SK-N-SH (cell line): ENCODE measurements at regions not wholly inside any gene's neighbourhood (a gene's known extent, or its start where the extent isn't known, plus 50 kb on each side); places are given as distances from the start of the nearest gene placed in this dataset.

Source experiments
- CTCF ChIA-PET: fragments of 300-600, 350-600 bp; formaldehyde crosslinking; extraction: SDS; loops from one replicate; lab custom pipeline; 2021; lab: Yijun Ruan, JAX
- POLR2A ChIA-PET: fragments of 350-600 bp; sonication (Branson Sonifier 250); formaldehyde crosslinking; extraction: SDS; loops from one replicate; lab custom pipeline; 2020; ENCODE audit warnings: antibody characterized with exemption, inconsistent platforms; lab: Yijun Ruan, JAX
- DNase-seq: peaks from one replicate; pipeline ENCODE4 v3.0.0; 2012
- H2AFZ ChIP-seq: fragments of 200-600 bp; sonication (generic); 2 replicates; pipeline ENCODE4 v1.8.1; 2016; ENCODE audit warnings: antibody characterized with exemption, mild to moderate bottlenecking, low read depth
- H3F3A ChIP-seq: fragments of 200-600 bp; sonication (generic); replicated peaks from 2 replicates; pipeline ENCODE3; 2016; ENCODE audit warnings: antibody characterized with exemption, mild to moderate bottlenecking; ENCODE audit not compliant: insufficient read depth
- H3K27ac ChIP-seq, 2 experiments: fragments of 200-500 bp in 1 of 2; fragments of 200-600 bp in 1 of 2; sonication (Bioruptor generic) in 1 of 2; sonication (generic), shearing (Covaris generic) in 1 of 2; 2 replicates each; pipeline versions ENCODE4 v1.5.1 to v1.6.1; 2014 to 2016; ENCODE audit warnings: low read depth in 2 of 2, inconsistent platforms in 1 of 2, low read length in 1 of 2, mild to moderate bottlenecking in 1 of 2, mixed read lengths in 1 of 2
- H3K27me3 ChIP-seq: fragments of 200-600 bp; sonication (generic), shearing (Covaris generic); 2 replicates; pipeline ENCODE4 v1.6.1; 2016; ENCODE audit warnings: mixed run types; ENCODE audit not compliant: insufficient read depth
- H3K36me3 ChIP-seq, 2 experiments: fragments of 200-500 bp in 1 of 2; fragments of 200-600 bp in 1 of 2; sonication (Bioruptor generic) in 1 of 2; sonication (generic) in 1 of 2; replicated peaks in 1 of 2; 2 replicates each; pipeline versions ENCODE3 to v1.5.1; 2014 to 2016; ENCODE audit warnings: low read length in 1 of 2, mild to moderate bottlenecking in 1 of 2; ENCODE audit not compliant: insufficient read depth in 2 of 2, control insufficient read depth in 1 of 2
- H3K4me1 ChIP-seq, 2 experiments: fragments of 200-500 bp in 1 of 2; fragments of 200-600 bp in 1 of 2; sonication (Bioruptor generic) in 1 of 2; sonication (generic), shearing (Covaris generic) in 1 of 2; 2 replicates each; pipeline versions ENCODE4 v1.5.1 to v1.6.1; 2014 to 2016; ENCODE audit warnings: low read depth in 1 of 2, low read length in 1 of 2, mixed run types in 1 of 2; ENCODE audit not compliant: insufficient read depth in 2 of 2, control insufficient read depth in 1 of 2
- H3K4me2 ChIP-seq: fragments of 200-600 bp; sonication (generic), shearing (Covaris generic); 2 replicates; pipeline ENCODE4 v1.6.1; 2017; ENCODE audit warnings: mixed run types
- H3K4me3 ChIP-seq, 2 experiments: fragments of 200-500 bp in 1 of 2; fragments of 200-600 bp in 1 of 2; sonication (Bioruptor generic) in 1 of 2; sonication (generic), shearing (Covaris generic) in 1 of 2; 2 replicates each; pipeline versions ENCODE4 v1.5.1 to v1.8.1; 2014 to 2016; ENCODE audit warnings: low read depth in 2 of 2, inconsistent platforms in 1 of 2, low read length in 1 of 2, mild to moderate bottlenecking in 1 of 2, mixed read lengths in 1 of 2, moderate library complexity in 1 of 2
- H3K79me2 ChIP-seq: fragments of 200-600 bp; sonication (generic); 2 replicates; pipeline ENCODE4 v1.8.1; 2017; ENCODE audit warnings: mild to moderate bottlenecking; ENCODE audit not compliant: insufficient read depth
- H3K9ac ChIP-seq: fragments of 200-600 bp; sonication (generic); 2 replicates; pipeline ENCODE4 v1.6.1; 2017; ENCODE audit warnings: mixed run types
- H3K9me2 ChIP-seq: fragments of 200-600 bp; sonication (generic); 2 replicates; pipeline ENCODE4 v1.6.1; 2017; ENCODE audit warnings: mixed run types
- H3K9me3 ChIP-seq: fragments of 200-600 bp; sonication (generic); 2 replicates; pipeline ENCODE4 v1.6.1; 2017; ENCODE audit warnings: mixed run types, mild to moderate bottlenecking, moderate library complexity
- H4K20me1 ChIP-seq: fragments of 200-600 bp; sonication (generic); 2 replicates; pipeline ENCODE4 v1.6.1; 2017; ENCODE audit warnings: mild to moderate bottlenecking, mixed run types; ENCODE audit not compliant: insufficient read depth
- CTCF ChIP-seq: fragments of 200-600 bp; sonication (generic); IDR thresholded peaks from 2 replicates; pipeline ENCODE4 v1.6.1; 2017; ENCODE audit warnings: antibody characterized with exemption, mild to moderate bottlenecking, moderate library complexity
- ELF1 ChIP-seq: IDR thresholded peaks from 2 replicates; pipeline ENCODE4 v1.4.0; 2012
- EP300 ChIP-seq, 2 experiments: IDR thresholded peaks; 2 replicates each; pipeline versions ENCODE4 v1.4.0 to v1.6.1; 2012; ENCODE audit warnings: borderline replicate concordance in 1 of 2, low read depth in 1 of 2, low read length in 1 of 2
- EZH2phosphoT487 ChIP-seq: fragments of 200-600 bp; sonication (generic); IDR thresholded peaks from 2 replicates; pipeline ENCODE4 v1.6.1; 2017; ENCODE audit warnings: low read depth, mixed run types, mild to moderate bottlenecking, antibody characterized with exemption, moderate library complexity, borderline replicate concordance
- FOXM1 ChIP-seq: IDR thresholded peaks from 2 replicates; pipeline ENCODE4 v1.4.0; 2012; ENCODE audit warnings: low read depth, mild to moderate bottlenecking
- IRF3 ChIP-seq: fragments of 150-350 bp; IDR thresholded peaks from 2 replicates; pipeline ENCODE4 v1.6.1; 2016; ENCODE audit warnings: mild to moderate bottlenecking, low read depth, low read length
- JUND ChIP-seq: IDR thresholded peaks from 2 replicates; pipeline ENCODE4 v1.4.0; 2012
- MAX ChIP-seq: IDR thresholded peaks from 2 replicates; pipeline ENCODE4 v1.4.0; 2012; ENCODE audit warnings: low read depth
- MEF2A ChIP-seq: IDR thresholded peaks from 2 replicates; pipeline ENCODE4 v1.4.0; 2012; ENCODE audit warnings: low read depth, borderline replicate concordance
- MXI1 ChIP-seq: IDR thresholded peaks from 2 replicates; pipeline ENCODE4 v1.6.1; 2012; ENCODE audit warnings: mild to moderate bottlenecking, low read depth, low read length, improper control_type of control experiment
- NFIC ChIP-seq: IDR thresholded peaks from 2 replicates; pipeline ENCODE4 v1.4.0; 2012; ENCODE audit warnings: borderline replicate concordance
- RFX5 ChIP-seq: IDR thresholded peaks from 2 replicates; pipeline ENCODE4 v1.6.1; 2012; ENCODE audit warnings: mild to moderate bottlenecking, improper control_type of control experiment, low read length
- RXRA ChIP-seq: IDR thresholded peaks from 2 replicates; pipeline ENCODE4 v1.4.0; 2012; ENCODE audit warnings: low read depth, mild to moderate bottlenecking, borderline replicate concordance
- TAF1 ChIP-seq: IDR thresholded peaks from 2 replicates; pipeline ENCODE4 v1.6.1; 2012; ENCODE audit warnings: low read depth, mild to moderate bottlenecking, low read length, moderate library complexity, borderline replicate concordance
- YY1 ChIP-seq: IDR thresholded peaks from 2 replicates; pipeline ENCODE4 v1.4.0; 2012; ENCODE audit warnings: low read depth, mild to moderate bottlenecking
- WGBS: methylation state at CpG from one replicate; pipeline ENCODE4 v1.1.6; 2017; ENCODE audit warnings: low lambda C conversion rate; 5-methylcytosine and 5-hydroxymethylcytosine counted together
- TF ChIP-seq, protein P1 (sequence below): IDR thresholded peaks from 2 replicates; pipeline ENCODE4 v1.6.1; 2012; ENCODE audit warnings: mild to moderate bottlenecking, low read depth, low read length, moderate library complexity
- TF ChIP-seq, protein P2 (sequence below): IDR thresholded peaks from 2 replicates; pipeline ENCODE4 v1.4.0; 2012; ENCODE audit warnings: low read depth, borderline replicate concordance

GRCh38 chr17:5683241-5683640 is 98.9 kb upstream of the NLRP1 start:
- Histone ChIP-seq H3K79me2 (no peaks in the 10 kb centered on the region), H3K9me3 (no peaks in the 10 kb centered on the region), H3K4me1 (no peaks in the 10 kb centered on the region), H4K20me1 (no peaks in the 10 kb centered on the region), H3K9me2 (no peaks in the 10 kb centered on the region), H3F3A (no peaks in the 10 kb centered on the region), H3K4me3 (no peak overlapping the region), H3K9ac (no peak overlapping the region), H3K36me3 (no peaks in the 10 kb centered on the region), H2AFZ (no peak overlapping the region), H3K27me3 (peaks cover 30% of the 10 kb centered on the region; the same call in 1 of the 2 replicates), H3K27ac (no peak overlapping the region), H3K4me2 (no peak overlapping the region)
- TF ChIP-seq, protein P1, sequence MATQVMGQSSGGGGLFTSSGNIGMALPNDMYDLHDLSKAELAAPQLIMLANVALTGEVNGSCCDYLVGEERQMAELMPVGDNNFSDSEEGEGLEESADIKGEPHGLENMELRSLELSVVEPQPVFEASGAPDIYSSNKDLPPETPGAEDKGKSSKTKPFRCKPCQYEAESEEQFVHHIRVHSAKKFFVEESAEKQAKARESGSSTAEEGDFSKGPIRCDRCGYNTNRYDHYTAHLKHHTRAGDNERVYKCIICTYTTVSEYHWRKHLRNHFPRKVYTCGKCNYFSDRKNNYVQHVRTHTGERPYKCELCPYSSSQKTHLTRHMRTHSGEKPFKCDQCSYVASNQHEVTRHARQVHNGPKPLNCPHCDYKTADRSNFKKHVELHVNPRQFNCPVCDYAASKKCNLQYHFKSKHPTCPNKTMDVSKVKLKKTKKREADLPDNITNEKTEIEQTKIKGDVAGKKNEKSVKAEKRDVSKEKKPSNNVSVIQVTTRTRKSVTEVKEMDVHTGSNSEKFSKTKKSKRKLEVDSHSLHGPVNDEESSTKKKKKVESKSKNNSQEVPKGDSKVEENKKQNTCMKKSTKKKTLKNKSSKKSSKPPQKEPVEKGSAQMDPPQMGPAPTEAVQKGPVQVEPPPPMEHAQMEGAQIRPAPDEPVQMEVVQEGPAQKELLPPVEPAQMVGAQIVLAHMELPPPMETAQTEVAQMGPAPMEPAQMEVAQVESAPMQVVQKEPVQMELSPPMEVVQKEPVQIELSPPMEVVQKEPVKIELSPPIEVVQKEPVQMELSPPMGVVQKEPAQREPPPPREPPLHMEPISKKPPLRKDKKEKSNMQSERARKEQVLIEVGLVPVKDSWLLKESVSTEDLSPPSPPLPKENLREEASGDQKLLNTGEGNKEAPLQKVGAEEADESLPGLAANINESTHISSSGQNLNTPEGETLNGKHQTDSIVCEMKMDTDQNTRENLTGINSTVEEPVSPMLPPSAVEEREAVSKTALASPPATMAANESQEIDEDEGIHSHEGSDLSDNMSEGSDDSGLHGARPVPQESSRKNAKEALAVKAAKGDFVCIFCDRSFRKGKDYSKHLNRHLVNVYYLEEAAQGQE: no peak
- no peak for TF ChIP-seq ELF1
- no peak for TF ChIP-seq CTCF
- TF ChIP-seq IRF3: no peak
- no peak for TF ChIP-seq FOXM1
- TF ChIP-seq MAX: no peak
- TF ChIP-seq NFIC: no peak
- TF ChIP-seq EZH2phosphoT487: no peak
- no peak for TF ChIP-seq RFX5
- TF ChIP-seq TAF1: no peak
- TF ChIP-seq MXI1: no peak
- no peak for TF ChIP-seq EP300 (IDR thresholded peaks at IDR 0.05; ENCODE audit: borderline replicate concordance in 1 of 2, low read depth in 1 of 2, low read length in 1 of 2)
- no peak for TF ChIP-seq YY1
- TF ChIP-seq, protein P2, sequence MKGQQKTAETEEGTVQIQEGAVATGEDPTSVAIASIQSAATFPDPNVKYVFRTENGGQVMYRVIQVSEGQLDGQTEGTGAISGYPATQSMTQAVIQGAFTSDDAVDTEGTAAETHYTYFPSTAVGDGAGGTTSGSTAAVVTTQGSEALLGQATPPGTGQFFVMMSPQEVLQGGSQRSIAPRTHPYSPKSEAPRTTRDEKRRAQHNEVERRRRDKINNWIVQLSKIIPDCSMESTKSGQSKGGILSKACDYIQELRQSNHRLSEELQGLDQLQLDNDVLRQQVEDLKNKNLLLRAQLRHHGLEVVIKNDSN: no peak
- no peak for TF ChIP-seq JUND
- TF ChIP-seq RXRA: no peak
- no peak for TF ChIP-seq MEF2A
- ChIA-PET POLR2A (no interaction called here), CTCF (interaction anchor here (1.1 kb wide), 1 partner anchor 11 kb away, joined by 3 read pairs; no protein-coding TSS in a partner anchor)
- 0% methylated on average over 6 of the region's 6 CpGs for WGBS
- DNase-seq: no peak
